ENCODE measurements at regions not wholly inside any gene's neighbourhood (a gene's known extent, or its start where the extent isn't known, plus 50 kb on each side); places are given as distances from the start of the nearest gene placed in this dataset.

GRCh38 chr22:47775686-47776085 lies 1013.2 kb downstream of the TBC1D22A start:
- DNase-seq (ENCODE audit: insufficient read length, low spot score), result no peak
- no peak for FAIRE-seq

- FAIRE-seq, result no peak
- DNase-seq (ENCODE audit: insufficient read length, low spot score), result no peak
Observed at GRCh38 chr22:47775191-47775590, 1012.7 kb downstream of the TBC1D22A start.

GRCh38 chr22:47773635-47774034 lies 1011.2 kb downstream of the TBC1D22A start:
- FAIRE-seq (no peak), DNase-seq (ENCODE audit: insufficient read length, low spot score) (no peak)

GRCh38 chr22:47772864-47773263 lies 1010.4 kb downstream of the TBC1D22A start:
- no peak for FAIRE-seq
- no peak for DNase-seq (ENCODE audit: insufficient read length, low spot score)

- FAIRE-seq (no peak), DNase-seq (ENCODE audit: insufficient read length, low spot score) (no peak)
Observed at GRCh38 chr22:47769652-47770051, 1007.2 kb downstream of the TBC1D22A start.

GRCh38 chr22:47768027-47768426 lies 1005.6 kb downstream of the TBC1D22A start:
- no peak for FAIRE-seq

GRCh38 chr22:47767403-47767802 lies 1005.0 kb downstream of the TBC1D22A start:
- DNase-seq (ENCODE audit: insufficient read length, low spot score) (no peak), FAIRE-seq (no peak)

More at GRCh38 chr22:47768027-47768426, 1005.6 kb downstream of the TBC1D22A start:
- DNase-seq (ENCODE audit: insufficient read length, low spot score), result no peak

GRCh38 chr22:47765757-47766156 lies 1003.3 kb downstream of the TBC1D22A start:
- no peak for FAIRE-seq
- no peak for DNase-seq (ENCODE audit: insufficient read length, low spot score)

- DNase-seq (ENCODE audit: insufficient read length, low spot score), result no peak
- no peak for FAIRE-seq
Observed at GRCh38 chr22:47762141-47762540, 999.7 kb downstream of the TBC1D22A start.

- FAIRE-seq, result no peak
- DNase-seq (ENCODE audit: insufficient read length, low spot score), result no peak
Observed at GRCh38 chr22:47759909-47760308, 997.5 kb downstream of the TBC1D22A start.

GRCh38 chr22:47757741-47758140 lies 995.3 kb downstream of the TBC1D22A start:
- FAIRE-seq (no peak), DNase-seq (ENCODE audit: insufficient read length, low spot score) (no peak)

- no peak for FAIRE-seq
- DNase-seq (ENCODE audit: insufficient read length, low spot score), result no peak
Observed at GRCh38 chr22:47750086-47750485, 987.6 kb downstream of the TBC1D22A start.

- no peak for FAIRE-seq
- DNase-seq (ENCODE audit: insufficient read length, low spot score), result no peak
Observed at GRCh38 chr22:47748957-47749356, 986.5 kb downstream of the TBC1D22A start.

- DNase-seq (ENCODE audit: insufficient read length, low spot score) (no peak), FAIRE-seq (no peak)
Observed at GRCh38 chr22:47748271-47748670, 985.8 kb downstream of the TBC1D22A start.

- no peak for DNase-seq (ENCODE audit: insufficient read length, low spot score)
- no peak for FAIRE-seq
Observed at GRCh38 chr22:47740109-47740805, 977.8 kb downstream of the TBC1D22A start.

- FAIRE-seq, result no peak
- DNase-seq (ENCODE audit: insufficient read length, low spot score), result no peak
Observed at GRCh38 chr22:47739291-47740015, 977.0 kb downstream of the TBC1D22A start.

GRCh38 chr22:47738472-47739013 lies 976.1 kb downstream of the TBC1D22A start:
- FAIRE-seq, result no peak
- DNase-seq (ENCODE audit: insufficient read length, low spot score), result no peak

- DNase-seq (ENCODE audit: insufficient read length, low spot score) (no peak), FAIRE-seq (no peak)
Observed at GRCh38 chr22:47736186-47737034, 974.0 kb downstream of the TBC1D22A start.

- DNase-seq (ENCODE audit: insufficient read length, low spot score) (no peak), FAIRE-seq (no peak)
Observed at GRCh38 chr22:47734511-47734910, 972.1 kb downstream of the TBC1D22A start.

GRCh38 chr22:47727641-47728040 lies 965.2 kb downstream of the TBC1D22A start:
- FAIRE-seq, result no peak

GRCh38 chr22:47724751-47725150 lies 962.3 kb downstream of the TBC1D22A start:
- DNase-seq (ENCODE audit: insufficient read length, low spot score), result no peak
- FAIRE-seq, result no peak

More at GRCh38 chr22:47727641-47728040, 965.2 kb downstream of the TBC1D22A start:
- no peak for DNase-seq (ENCODE audit: insufficient read length, low spot score)

Data from HTR-8/SVneo (cell line).